ENCODE measurements at regions not wholly inside any gene's neighbourhood (a gene's known extent, or its start where the extent isn't known, plus 50 kb on each side); places are given as distances from the start of the nearest gene placed in this dataset.
A peak's percentile ranks its signal among the peaks of the same experiment; 100 is the strongest.

- intact Hi-C loops (cut with micrococcal nuclease; ENCODE audit: unreplicated experiment) = no loop called here
- no peak overlapping the region for H3K4me2 ChIP-seq (ENCODE audit: control insufficient read depth, insufficient read depth)
- H3K36me3 ChIP-seq (ENCODE audit: control insufficient read depth in 2 of 2, insufficient read depth in 2 of 2, low read length in 1 of 2) = no peaks in the 10 kb centered on the region
- H3K27me3 ChIP-seq (replicated peaks in 1 of 2; ENCODE audit: control insufficient read depth in 2 of 2, insufficient read depth in 2 of 2, low read length in 1 of 2) = no peaks in the 10 kb centered on the region
- BruUV-seq (replicated peaks) = no TSS peak
- DNase-seq (ENCODE audit: low read depth, low spot score) = no peak
- H3K79me2 ChIP-seq (ENCODE audit: control insufficient read depth, insufficient read depth, low read length) = no peaks in the 10 kb centered on the region
- ChIA-PET RAD21 (ENCODE audit: unreplicated experiment) (interaction anchor here (0.9 to 1.0 kb wide), 3 partner anchors 43 to 129 kb away, joined by 3 to 4 read pairs (median 4); no protein-coding TSS in a partner anchor), POLR2A (no interaction called here), CTCF (interaction anchor here (0.8 to 1.2 kb wide), 8 partner anchors 10 to 213 kb away, joined by 3 to 5 read pairs (median 4); no protein-coding TSS in a partner anchor), SMC1A (ENCODE audit: uncharacterized antibody, unreplicated experiment) (interaction anchor here (0.7 to 1.8 kb wide), 7 partner anchors 28 to 131 kb away, joined by 3 to 4 read pairs (median 4); no protein-coding TSS in a partner anchor)
- no peaks in the 10 kb centered on the region for H3K4me1 ChIP-seq (ENCODE audit: control insufficient read depth, insufficient read depth, low read length)
- no peak overlapping the region for H3K4me3 ChIP-seq
- WGBS (ENCODE audit: insufficient coverage, insufficient replicate concordance, low lambda C conversion rate, missing lambda C conversion rate) = 23% methylated on average over 4 of the region's 4 CpGs
- no peak overlapping the region for H3K27ac ChIP-seq (ENCODE audit: control insufficient read depth, insufficient read depth)
- no peak for FAIRE-seq
- no peak overlapping the region for H2AFZ ChIP-seq (ENCODE audit: control insufficient read depth, low read depth, low read length)
- peak; percentile 68 for ATAC-seq
- in situ Hi-C loops (cut with MboI) = no loop called here
- H4K20me1 ChIP-seq (ENCODE audit: control insufficient read depth, insufficient read depth) = no peaks in the 10 kb centered on the region
- no peaks in the 10 kb centered on the region for H3K9me3 ChIP-seq (replicated peaks; ENCODE audit: control insufficient read depth, insufficient read depth, low read length)
- H3K9ac ChIP-seq (ENCODE audit: control insufficient read depth, insufficient read depth, low read length) = no peak overlapping the region
- TF ChIP-seq, protein P1, sequence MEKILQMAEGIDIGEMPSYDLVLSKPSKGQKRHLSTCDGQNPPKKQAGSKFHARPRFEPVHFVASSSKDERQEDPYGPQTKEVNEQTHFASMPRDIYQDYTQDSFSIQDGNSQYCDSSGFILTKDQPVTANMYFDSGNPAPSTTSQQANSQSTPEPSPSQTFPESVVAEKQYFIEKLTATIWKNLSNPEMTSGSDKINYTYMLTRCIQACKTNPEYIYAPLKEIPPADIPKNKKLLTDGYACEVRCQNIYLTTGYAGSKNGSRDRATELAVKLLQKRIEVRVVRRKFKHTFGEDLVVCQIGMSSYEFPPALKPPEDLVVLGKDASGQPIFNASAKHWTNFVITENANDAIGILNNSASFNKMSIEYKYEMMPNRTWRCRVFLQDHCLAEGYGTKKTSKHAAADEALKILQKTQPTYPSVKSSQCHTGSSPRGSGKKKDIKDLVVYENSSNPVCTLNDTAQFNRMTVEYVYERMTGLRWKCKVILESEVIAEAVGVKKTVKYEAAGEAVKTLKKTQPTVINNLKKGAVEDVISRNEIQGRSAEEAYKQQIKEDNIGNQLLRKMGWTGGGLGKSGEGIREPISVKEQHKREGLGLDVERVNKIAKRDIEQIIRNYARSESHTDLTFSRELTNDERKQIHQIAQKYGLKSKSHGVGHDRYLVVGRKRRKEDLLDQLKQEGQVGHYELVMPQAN (conservative IDR thresholded peaks at IDR 0.05) = no peak
- TF ChIP-seq RAD51 (IDR thresholded peaks at IDR 0.05) (peak; percentile 78), BACH1 (IDR thresholded peaks at IDR 0.05; ENCODE audit: borderline replicate concordance) (peak; percentile 64; the same call in 1 of the 2 replicates), SMARCA5 (IDR thresholded peaks at IDR 0.05) (no peak), SIN3A (IDR thresholded peaks at IDR 0.05; ENCODE audit: low read depth, low read length) (no peak), BHLHE40 (IDR thresholded peaks at IDR 0.05; ENCODE audit: borderline replicate concordance in 1 of 2, low read depth in 2 of 2, low read length in 1 of 2) (peak in 1 of 2 experiments; percentile 30; a peak in 2 of 4 replicates), ZNF217 (IDR thresholded peaks at IDR 0.05) (peak; percentile 61; the same call in 1 of the 2 replicates), SPI1 (IDR thresholded peaks at IDR 0.05; ENCODE audit: borderline replicate concordance, insufficient read depth, low read depth, low read length) (peak; percentile 77; the same call in 1 of the 2 replicates), STAT1 (conservative IDR thresholded peaks at IDR 0.05) (no peak), MLLT1 (IDR thresholded peaks at IDR 0.05) (0 out of 2 replicates have a peak, but pooled peaks have one; percentile 20), CREM (IDR thresholded peaks at IDR 0.05; ENCODE audit: low read depth) (peak; percentile 36; the same call in 1 of the 2 replicates), NR2C1 (IDR thresholded peaks at IDR 0.05) (0 out of 2 replicates have a peak, but pooled peaks have one; percentile 9), IKZF2 (IDR thresholded peaks at IDR 0.05) (peak; percentile 36 to 47; a peak in 2 of 4 replicates)
- TF ChIP-seq, protein P2, sequence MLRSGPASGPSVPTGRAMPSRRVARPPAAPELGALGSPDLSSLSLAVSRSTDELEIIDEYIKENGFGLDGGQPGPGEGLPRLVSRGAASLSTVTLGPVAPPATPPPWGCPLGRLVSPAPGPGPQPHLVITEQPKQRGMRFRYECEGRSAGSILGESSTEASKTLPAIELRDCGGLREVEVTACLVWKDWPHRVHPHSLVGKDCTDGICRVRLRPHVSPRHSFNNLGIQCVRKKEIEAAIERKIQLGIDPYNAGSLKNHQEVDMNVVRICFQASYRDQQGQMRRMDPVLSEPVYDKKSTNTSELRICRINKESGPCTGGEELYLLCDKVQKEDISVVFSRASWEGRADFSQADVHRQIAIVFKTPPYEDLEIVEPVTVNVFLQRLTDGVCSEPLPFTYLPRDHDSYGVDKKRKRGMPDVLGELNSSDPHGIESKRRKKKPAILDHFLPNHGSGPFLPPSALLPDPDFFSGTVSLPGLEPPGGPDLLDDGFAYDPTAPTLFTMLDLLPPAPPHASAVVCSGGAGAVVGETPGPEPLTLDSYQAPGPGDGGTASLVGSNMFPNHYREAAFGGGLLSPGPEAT (IDR thresholded peaks at IDR 0.05; ENCODE audit: low read depth) = 0 out of 2 replicates have a peak, but pooled peaks have one; percentile 43
Observed at GRCh38 chr6:138722425-138723371, 50.9 kb upstream of the CCDC28A start.

All from GM12878 (cell line).